Liver (tissue), 8 donors: ENCODE measurements at regions not wholly inside any gene's neighbourhood (a gene's known extent, or its start where the extent isn't known, plus 50 kb on each side); places are given as distances from the start of the nearest gene placed in this dataset.

Source experiments
- DNase-seq: peaks from one replicate; pipeline ENCODE4 v3.0.0-alpha.2; 2017; ENCODE audit warnings: low spot score
- H3K27ac ChIP-seq, 2 donors: one replicate each; pipeline ENCODE4 v1.7.0; 2013; ENCODE audit warnings: inconsistent platforms in 2 of 2, low read length in 2 of 2, control low read depth in 1 of 2, low read depth in 1 of 2, mild to moderate bottlenecking in 1 of 2
- H3K27me3 ChIP-seq, 4 donors: one replicate each; pipeline versions ENCODE4 v1.6.1 to v1.7.0; 2013; ENCODE audit warnings: low read length in 3 of 4, inconsistent platforms in 1 of 4, mild to moderate bottlenecking in 1 of 4, moderate library complexity in 1 of 4; ENCODE audit not compliant: control insufficient read depth in 4 of 4, insufficient read depth in 4 of 4
- H3K36me3 ChIP-seq, 4 donors: one replicate each; pipeline versions ENCODE4 v1.6.1 to v1.7.0; 2013; ENCODE audit warnings: low read length in 3 of 4, mild to moderate bottlenecking in 3 of 4, low read depth in 1 of 4, moderate library complexity in 1 of 4; ENCODE audit not compliant: control insufficient read depth in 4 of 4, insufficient read depth in 3 of 4
- H3K4me1 ChIP-seq, 4 donors: one replicate each; pipeline versions ENCODE4 v1.6.1 to v1.7.0; 2013; ENCODE audit warnings: low read length in 3 of 4, mild to moderate bottlenecking in 3 of 4, moderate library complexity in 1 of 4; ENCODE audit not compliant: control insufficient read depth in 4 of 4, insufficient read depth in 4 of 4
- H3K4me3 ChIP-seq, 3 donors: one replicate each; pipeline versions ENCODE4 v1.6.1 to v1.7.0; 2013; ENCODE audit warnings: low read length in 3 of 3, control low read depth in 1 of 3, low read depth in 1 of 3, mild to moderate bottlenecking in 1 of 3
- H3K9ac ChIP-seq, 2 donors: one replicate each; pipeline ENCODE4 v1.7.0; 2013; ENCODE audit warnings: low read length in 2 of 2, mild to moderate bottlenecking in 2 of 2, moderate library complexity in 2 of 2, control low read depth in 1 of 2, low read depth in 1 of 2
- H3K9me3 ChIP-seq, 4 donors: one replicate each; pipeline versions ENCODE4 v1.6.1 to v1.7.0; 2013; ENCODE audit warnings: low read length in 3 of 4; ENCODE audit not compliant: control insufficient read depth in 4 of 4
- EGR1 ChIP-seq, 2 donors: IDR thresholded peaks; 2 replicates each; pipeline ENCODE4 v1.6.1; 2016 to 2018; ENCODE audit warnings: antibody characterized with exemption in 2 of 2, low read depth in 2 of 2
- FOXA1 ChIP-seq: IDR thresholded peaks from 2 replicates; pipeline ENCODE4 v1.6.1; 2016; ENCODE audit warnings: antibody characterized with exemption
- FOXA2 ChIP-seq: IDR thresholded peaks from 2 replicates; pipeline ENCODE4 v1.6.1; 2016; ENCODE audit warnings: antibody characterized with exemption
- GABPA ChIP-seq, 2 donors: IDR thresholded peaks in 1 of 2; conservative IDR thresholded peaks in 1 of 2; 2 replicates each; pipeline ENCODE4 v1.6.1; 2016; ENCODE audit warnings: antibody characterized with exemption in 2 of 2, mild to moderate bottlenecking in 1 of 2, moderate library complexity in 1 of 2
- HNF4A ChIP-seq, 2 donors: conservative IDR thresholded peaks; 2 replicates each; pipeline ENCODE4 v1.6.1; 2016; ENCODE audit warnings: antibody characterized with exemption in 2 of 2, mild to moderate bottlenecking in 2 of 2
- HNF4G ChIP-seq: IDR thresholded peaks from 2 replicates; pipeline ENCODE4 v1.6.1; 2016; ENCODE audit warnings: antibody characterized with exemption
- JUND ChIP-seq, 2 donors: IDR thresholded peaks; 2 replicates each; pipeline ENCODE4 v1.6.1; 2016; ENCODE audit warnings: antibody characterized with exemption in 2 of 2
- RAD21 ChIP-seq, 2 donors: IDR thresholded peaks; 2 replicates each; pipeline ENCODE4 v1.6.1; 2016; ENCODE audit warnings: antibody characterized with exemption in 2 of 2, mild to moderate bottlenecking in 2 of 2
- RXRA ChIP-seq, 2 donors: IDR thresholded peaks; 2 replicates each; pipeline ENCODE4 v1.6.1; 2017 to 2018; ENCODE audit warnings: antibody characterized with exemption in 2 of 2, mild to moderate bottlenecking in 1 of 2
- SP1 ChIP-seq: IDR thresholded peaks from 2 replicates; pipeline ENCODE4 v1.6.1; 2018; ENCODE audit warnings: antibody characterized with exemption, mild to moderate bottlenecking
- TAF1 ChIP-seq: conservative IDR thresholded peaks from 2 replicates; pipeline ENCODE4 v1.6.1; 2016; ENCODE audit warnings: antibody characterized with exemption, mild to moderate bottlenecking
- YY1 ChIP-seq: IDR thresholded peaks from 2 replicates; pipeline ENCODE4 v1.6.1; 2016; ENCODE audit warnings: antibody characterized with exemption, mild to moderate bottlenecking
- WGBS: extraction: QIAGEN DNeasy Blood & Tissue Kit; methylation state at CpG from one replicate; pipeline ENCODE4 v1.1.7; 2013; 5-methylcytosine and 5-hydroxymethylcytosine counted together
- TF ChIP-seq, protein P1 (sequence below): IDR thresholded peaks from 2 replicates; pipeline ENCODE4 v1.6.1; 2016; ENCODE audit warnings: antibody characterized with exemption
- TF ChIP-seq, protein P2 (sequence below): IDR thresholded peaks from 2 replicates; pipeline ENCODE4 v1.6.1; 2016; ENCODE audit warnings: antibody characterized with exemption
- TF ChIP-seq, protein P3 (sequence below): IDR thresholded peaks from 2 replicates; pipeline ENCODE4 v1.6.1; 2016; ENCODE audit warnings: antibody characterized with exemption, mild to moderate bottlenecking
- TF ChIP-seq, protein P4 (sequence below): fragments of 150-350 bp; IDR thresholded peaks from 2 replicates; pipeline ENCODE4 v1.5.1; 2017; ENCODE audit warnings: improper control_type of control experiment, low read depth, low read length; ENCODE audit not compliant: missing input control
- TF ChIP-seq, protein P5 (sequence below): IDR thresholded peaks from 2 replicates; pipeline ENCODE4 v1.6.1; 2016; ENCODE audit warnings: antibody characterized with exemption
- donor health status: healthy.
- donor health status: healthy.
- donor health status: healthy.
- donor health status: healthy.
- donor health status: healthy.

DNA sequence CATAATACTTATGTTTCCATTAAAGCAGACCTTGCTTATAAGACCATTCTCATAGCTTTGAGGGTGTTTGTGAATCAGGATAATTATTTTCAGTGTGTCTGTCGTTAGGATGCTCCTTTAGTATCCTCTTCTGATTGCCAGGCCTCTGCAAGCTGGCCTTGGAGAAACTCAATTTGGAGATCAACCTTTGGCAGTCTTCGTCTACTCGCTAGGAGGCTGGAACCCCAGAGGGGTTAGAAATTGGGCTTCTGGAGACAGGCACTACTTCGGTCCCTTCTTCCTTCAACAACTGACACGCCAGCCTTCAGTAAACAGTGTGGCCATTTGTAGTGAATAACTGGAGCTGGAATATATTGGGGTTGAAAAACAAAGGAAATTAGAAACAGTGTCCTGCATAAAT lies 100.8 kb upstream of the CITED2 start:
- H3K4me3 ChIP-seq, result no peak overlapping the region
- no peaks in the 10 kb centered on the region for H3K36me3 ChIP-seq
- H3K27ac ChIP-seq, result no peak overlapping the region
- DNase-seq, result no peak
- no peaks in the 10 kb centered on the region for H3K27me3 ChIP-seq
- WGBS, result 90% methylated on average over 5 of the region's 5 CpGs
- H3K9me3 ChIP-seq, result no peaks in the 10 kb centered on the region
- peaks cover 4 to 42% (median 24%) of the 10 kb centered on the region in 4 donors for H3K4me1 ChIP-seq
- no peak overlapping the region for H3K9ac ChIP-seq
- TF ChIP-seq TAF1 (no peak), HNF4A (conservative IDR thresholded peaks at IDR 0.05) (no peak), FOXA1 (no peak), JUND (IDR thresholded peaks at IDR 0.05) (no peak), SP1 (no peak), RAD21 (IDR thresholded peaks at IDR 0.05) (no peak), HNF4G (no peak), GABPA (IDR thresholded peaks at IDR 0.05 in 1 of 2, conservative IDR thresholded peaks at IDR 0.05 in 1 of 2) (no peak), YY1 (no peak), FOXA2 (no peak), RXRA (IDR thresholded peaks at IDR 0.05) (no peak), EGR1 (IDR thresholded peaks at IDR 0.05; ENCODE audit: low read depth in 2 of 2) (no peak)
- TF ChIP-seq, protein P1, sequence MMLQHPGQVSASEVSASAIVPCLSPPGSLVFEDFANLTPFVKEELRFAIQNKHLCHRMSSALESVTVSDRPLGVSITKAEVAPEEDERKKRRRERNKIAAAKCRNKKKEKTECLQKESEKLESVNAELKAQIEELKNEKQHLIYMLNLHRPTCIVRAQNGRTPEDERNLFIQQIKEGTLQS, result no peak
- TF ChIP-seq, protein P2, sequence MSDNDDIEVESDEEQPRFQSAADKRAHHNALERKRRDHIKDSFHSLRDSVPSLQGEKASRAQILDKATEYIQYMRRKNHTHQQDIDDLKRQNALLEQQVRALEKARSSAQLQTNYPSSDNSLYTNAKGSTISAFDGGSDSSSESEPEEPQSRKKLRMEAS, result no peak
- TF ChIP-seq, protein P3, sequence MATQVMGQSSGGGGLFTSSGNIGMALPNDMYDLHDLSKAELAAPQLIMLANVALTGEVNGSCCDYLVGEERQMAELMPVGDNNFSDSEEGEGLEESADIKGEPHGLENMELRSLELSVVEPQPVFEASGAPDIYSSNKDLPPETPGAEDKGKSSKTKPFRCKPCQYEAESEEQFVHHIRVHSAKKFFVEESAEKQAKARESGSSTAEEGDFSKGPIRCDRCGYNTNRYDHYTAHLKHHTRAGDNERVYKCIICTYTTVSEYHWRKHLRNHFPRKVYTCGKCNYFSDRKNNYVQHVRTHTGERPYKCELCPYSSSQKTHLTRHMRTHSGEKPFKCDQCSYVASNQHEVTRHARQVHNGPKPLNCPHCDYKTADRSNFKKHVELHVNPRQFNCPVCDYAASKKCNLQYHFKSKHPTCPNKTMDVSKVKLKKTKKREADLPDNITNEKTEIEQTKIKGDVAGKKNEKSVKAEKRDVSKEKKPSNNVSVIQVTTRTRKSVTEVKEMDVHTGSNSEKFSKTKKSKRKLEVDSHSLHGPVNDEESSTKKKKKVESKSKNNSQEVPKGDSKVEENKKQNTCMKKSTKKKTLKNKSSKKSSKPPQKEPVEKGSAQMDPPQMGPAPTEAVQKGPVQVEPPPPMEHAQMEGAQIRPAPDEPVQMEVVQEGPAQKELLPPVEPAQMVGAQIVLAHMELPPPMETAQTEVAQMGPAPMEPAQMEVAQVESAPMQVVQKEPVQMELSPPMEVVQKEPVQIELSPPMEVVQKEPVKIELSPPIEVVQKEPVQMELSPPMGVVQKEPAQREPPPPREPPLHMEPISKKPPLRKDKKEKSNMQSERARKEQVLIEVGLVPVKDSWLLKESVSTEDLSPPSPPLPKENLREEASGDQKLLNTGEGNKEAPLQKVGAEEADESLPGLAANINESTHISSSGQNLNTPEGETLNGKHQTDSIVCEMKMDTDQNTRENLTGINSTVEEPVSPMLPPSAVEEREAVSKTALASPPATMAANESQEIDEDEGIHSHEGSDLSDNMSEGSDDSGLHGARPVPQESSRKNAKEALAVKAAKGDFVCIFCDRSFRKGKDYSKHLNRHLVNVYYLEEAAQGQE, result no peak
- TF ChIP-seq, protein P4, sequence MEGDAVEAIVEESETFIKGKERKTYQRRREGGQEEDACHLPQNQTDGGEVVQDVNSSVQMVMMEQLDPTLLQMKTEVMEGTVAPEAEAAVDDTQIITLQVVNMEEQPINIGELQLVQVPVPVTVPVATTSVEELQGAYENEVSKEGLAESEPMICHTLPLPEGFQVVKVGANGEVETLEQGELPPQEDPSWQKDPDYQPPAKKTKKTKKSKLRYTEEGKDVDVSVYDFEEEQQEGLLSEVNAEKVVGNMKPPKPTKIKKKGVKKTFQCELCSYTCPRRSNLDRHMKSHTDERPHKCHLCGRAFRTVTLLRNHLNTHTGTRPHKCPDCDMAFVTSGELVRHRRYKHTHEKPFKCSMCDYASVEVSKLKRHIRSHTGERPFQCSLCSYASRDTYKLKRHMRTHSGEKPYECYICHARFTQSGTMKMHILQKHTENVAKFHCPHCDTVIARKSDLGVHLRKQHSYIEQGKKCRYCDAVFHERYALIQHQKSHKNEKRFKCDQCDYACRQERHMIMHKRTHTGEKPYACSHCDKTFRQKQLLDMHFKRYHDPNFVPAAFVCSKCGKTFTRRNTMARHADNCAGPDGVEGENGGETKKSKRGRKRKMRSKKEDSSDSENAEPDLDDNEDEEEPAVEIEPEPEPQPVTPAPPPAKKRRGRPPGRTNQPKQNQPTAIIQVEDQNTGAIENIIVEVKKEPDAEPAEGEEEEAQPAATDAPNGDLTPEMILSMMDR, result no peak
- TF ChIP-seq, protein P5, sequence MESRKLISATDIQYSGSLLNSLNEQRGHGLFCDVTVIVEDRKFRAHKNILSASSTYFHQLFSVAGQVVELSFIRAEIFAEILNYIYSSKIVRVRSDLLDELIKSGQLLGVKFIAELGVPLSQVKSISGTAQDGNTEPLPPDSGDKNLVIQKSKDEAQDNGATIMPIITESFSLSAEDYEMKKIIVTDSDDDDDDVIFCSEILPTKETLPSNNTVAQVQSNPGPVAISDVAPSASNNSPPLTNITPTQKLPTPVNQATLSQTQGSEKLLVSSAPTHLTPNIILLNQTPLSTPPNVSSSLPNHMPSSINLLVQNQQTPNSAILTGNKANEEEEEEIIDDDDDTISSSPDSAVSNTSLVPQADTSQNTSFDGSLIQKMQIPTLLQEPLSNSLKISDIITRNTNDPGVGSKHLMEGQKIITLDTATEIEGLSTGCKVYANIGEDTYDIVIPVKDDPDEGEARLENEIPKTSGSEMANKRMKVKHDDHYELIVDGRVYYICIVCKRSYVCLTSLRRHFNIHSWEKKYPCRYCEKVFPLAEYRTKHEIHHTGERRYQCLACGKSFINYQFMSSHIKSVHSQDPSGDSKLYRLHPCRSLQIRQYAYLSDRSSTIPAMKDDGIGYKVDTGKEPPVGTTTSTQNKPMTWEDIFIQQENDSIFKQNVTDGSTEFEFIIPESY, result no peak
